Bronchial epithelial cell (primary cell): ENCODE measurements at regions not wholly inside any gene's neighbourhood (a gene's known extent, or its start where the extent isn't known, plus 50 kb on each side); places are given as distances from the start of the nearest gene placed in this dataset.
"Not testable (repeated sequence)": the region's sequence is repeated elsewhere in the genome, so short reads cannot be mapped to it uniquely, and the experiment has no call there.

ENCODE experiments used
- DNase-seq: peaks from one replicate; pipeline ENCODE4 v3.0.0-alpha.2; 2010; ENCODE audit warnings: low read depth
- FAIRE-seq: peaks from 2 replicates; lab custom pipeline; 2011; peaks lifted over from hg19 to GRCh38; lab: Jason Lieb, UNC
- H3K27me3 ChIP-seq: 2 replicates; pipeline ENCODE4 v1.5.1; 2011; ENCODE audit warnings: low read length; ENCODE audit not compliant: control insufficient read depth, insufficient read depth
- H3K36me3 ChIP-seq: 2 replicates; pipeline ENCODE4 v1.5.1; 2011; ENCODE audit warnings: low read length; ENCODE audit not compliant: control insufficient read depth, insufficient read depth
- H3K4me3 ChIP-seq: 2 replicates; pipeline ENCODE4 v1.5.1; 2011; ENCODE audit warnings: mild to moderate bottlenecking, low read depth, low read length, control low read depth
- CTCF ChIP-seq: IDR thresholded peaks from 2 replicates; pipeline ENCODE4 v1.5.1; 2011; ENCODE audit warnings: mild to moderate bottlenecking, moderate library complexity, low read length, control low read depth, inconsistent platforms; ENCODE audit not compliant: insufficient read depth, severe bottlenecking

DNA sequence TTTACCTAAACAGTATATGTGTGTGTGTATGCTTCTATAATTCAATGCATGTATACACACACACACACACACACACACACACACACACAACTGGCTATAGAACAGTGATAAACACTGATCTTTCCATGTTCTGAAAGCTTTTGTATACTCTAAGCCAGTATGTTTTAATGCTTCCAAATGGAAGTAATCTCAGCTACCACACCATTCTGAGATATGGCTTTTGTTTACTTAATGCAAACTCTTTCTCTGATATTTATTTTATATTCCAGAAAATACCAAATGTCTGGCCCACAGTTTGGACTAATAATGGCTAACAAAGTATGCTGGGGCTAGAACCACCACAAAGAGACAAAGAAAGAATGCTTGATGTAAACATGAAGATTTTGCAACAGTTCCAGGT lies 199.4 kb upstream of the ARHGEF26 start:
- Histone ChIP-seq H3K27me3 (no peaks in the 10 kb centered on the region), H3K4me3 (no peak overlapping the region), H3K36me3 (no peaks in the 10 kb centered on the region)
- FAIRE-seq (no peak), DNase-seq (no peak)
- no peak for TF ChIP-seq CTCF

DNA sequence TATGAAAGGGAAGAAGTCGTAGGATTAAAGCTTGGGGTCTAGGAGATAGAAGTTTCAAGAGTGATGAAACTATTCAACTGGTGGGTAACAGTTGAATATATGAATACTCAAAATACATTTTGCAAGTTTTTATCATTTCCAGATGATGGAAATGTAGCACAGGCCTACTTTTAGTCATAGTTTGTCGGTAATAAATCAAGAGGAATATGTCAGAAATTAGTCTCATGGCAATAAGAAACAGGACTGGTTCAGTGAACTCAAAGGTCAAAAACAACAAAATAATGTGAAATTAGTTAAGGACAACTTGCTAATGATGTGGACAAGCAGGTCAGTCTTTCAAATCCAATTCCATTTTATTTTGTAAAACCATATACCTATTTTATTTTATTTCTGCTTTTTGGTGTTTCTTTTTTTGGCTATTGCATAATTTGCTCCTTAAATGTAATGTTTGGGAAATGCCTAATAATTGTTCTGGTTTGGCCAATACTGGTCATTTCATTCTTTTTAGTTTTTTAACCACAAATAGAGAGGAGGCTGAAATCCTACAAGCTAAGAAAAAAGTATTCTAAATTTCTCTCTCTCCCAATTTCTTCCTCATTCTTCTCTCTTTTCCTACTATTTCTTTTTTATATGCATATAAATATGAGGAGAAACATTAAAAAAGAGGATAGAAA lies 195.2 kb upstream of the ARHGEF26 start:
- no peak for DNase-seq
- FAIRE-seq, result no peak
- H3K4me3 ChIP-seq, result no peak overlapping the region
- no peak for TF ChIP-seq CTCF
- H3K36me3 ChIP-seq, result no peaks in the 10 kb centered on the region
- no peaks in the 10 kb centered on the region for H3K27me3 ChIP-seq

DNA sequence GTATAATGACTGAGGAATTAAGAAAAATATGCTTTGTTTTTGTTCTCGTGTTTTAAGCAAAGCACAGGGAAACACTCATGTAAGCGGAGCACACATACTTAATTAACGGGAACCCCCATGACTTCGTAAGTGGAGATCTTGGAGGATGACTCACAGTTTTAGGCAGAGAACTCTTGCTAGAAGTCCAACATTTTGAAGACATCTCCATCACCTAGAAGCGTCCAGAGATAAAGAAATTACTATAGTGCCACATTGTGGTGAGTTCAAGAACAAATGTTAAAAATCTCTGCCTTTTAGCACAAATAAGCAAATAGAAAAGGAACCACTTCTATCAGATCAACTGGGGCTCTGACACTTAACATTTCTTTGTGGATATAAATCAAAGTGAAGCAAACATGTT lies 194.1 kb upstream of the ARHGEF26 start:
- Histone ChIP-seq H3K4me3 (no peak overlapping the region), H3K36me3 (no peaks in the 10 kb centered on the region), H3K27me3 (no peaks in the 10 kb centered on the region)
- FAIRE-seq (no peak), DNase-seq (peak; percentile 69)
- TF ChIP-seq CTCF, result no peak

GRCh38 chr3:153928851-153929250 lies 192.3 kb upstream of the ARHGEF26 start:
- DNase-seq, result no peak
- Histone ChIP-seq H3K36me3 (no peaks in the 10 kb centered on the region), H3K27me3 (no peaks in the 10 kb centered on the region), H3K4me3 (no peak overlapping the region)
- no peak for FAIRE-seq
- TF ChIP-seq CTCF, result no peak

- H3K27me3 ChIP-seq, DNase-seq, FAIRE-seq, H3K4me3 ChIP-seq, H3K36me3 ChIP-seq: not testable (repeated sequence)
Observed at GRCh38 chr3:153933481-153933880, 187.7 kb upstream of the ARHGEF26 start.

GRCh38 chr3:153944084-153944483 lies 177.1 kb upstream of the ARHGEF26 start:
- no peak for TF ChIP-seq CTCF
- Histone ChIP-seq H3K27me3 (no peaks in the 10 kb centered on the region), H3K4me3 (no peak overlapping the region), H3K36me3 (no peaks in the 10 kb centered on the region)
- FAIRE-seq (no peak), DNase-seq (no peak)
